Liver (tissue), 8 donors: ENCODE measurements at regions not wholly inside any gene's neighbourhood (a gene's known extent, or its start where the extent isn't known, plus 50 kb on each side); places are given as distances from the start of the nearest gene placed in this dataset.

Source experiments
- DNase-seq: peaks from one replicate; pipeline ENCODE4 v3.0.0-alpha.2; 2017; ENCODE audit warnings: low spot score
- H3K27ac ChIP-seq, 2 donors: one replicate each; pipeline ENCODE4 v1.7.0; 2013; ENCODE audit warnings: inconsistent platforms in 2 of 2, low read length in 2 of 2, control low read depth in 1 of 2, low read depth in 1 of 2, mild to moderate bottlenecking in 1 of 2
- H3K27me3 ChIP-seq, 4 donors: one replicate each; pipeline versions ENCODE4 v1.6.1 to v1.7.0; 2013; ENCODE audit warnings: low read length in 3 of 4, inconsistent platforms in 1 of 4, mild to moderate bottlenecking in 1 of 4, moderate library complexity in 1 of 4; ENCODE audit not compliant: control insufficient read depth in 4 of 4, insufficient read depth in 4 of 4
- H3K36me3 ChIP-seq, 4 donors: one replicate each; pipeline versions ENCODE4 v1.6.1 to v1.7.0; 2013; ENCODE audit warnings: low read length in 3 of 4, mild to moderate bottlenecking in 3 of 4, low read depth in 1 of 4, moderate library complexity in 1 of 4; ENCODE audit not compliant: control insufficient read depth in 4 of 4, insufficient read depth in 3 of 4
- H3K4me1 ChIP-seq, 4 donors: one replicate each; pipeline versions ENCODE4 v1.6.1 to v1.7.0; 2013; ENCODE audit warnings: low read length in 3 of 4, mild to moderate bottlenecking in 3 of 4, moderate library complexity in 1 of 4; ENCODE audit not compliant: control insufficient read depth in 4 of 4, insufficient read depth in 4 of 4
- H3K4me3 ChIP-seq, 3 donors: one replicate each; pipeline versions ENCODE4 v1.6.1 to v1.7.0; 2013; ENCODE audit warnings: low read length in 3 of 3, control low read depth in 1 of 3, low read depth in 1 of 3, mild to moderate bottlenecking in 1 of 3
- H3K9ac ChIP-seq, 2 donors: one replicate each; pipeline ENCODE4 v1.7.0; 2013; ENCODE audit warnings: low read length in 2 of 2, mild to moderate bottlenecking in 2 of 2, moderate library complexity in 2 of 2, control low read depth in 1 of 2, low read depth in 1 of 2
- H3K9me3 ChIP-seq, 4 donors: one replicate each; pipeline versions ENCODE4 v1.6.1 to v1.7.0; 2013; ENCODE audit warnings: low read length in 3 of 4; ENCODE audit not compliant: control insufficient read depth in 4 of 4
- CTCF ChIP-seq: fragments of 150-350 bp; IDR thresholded peaks from 2 replicates; pipeline ENCODE4 v1.5.1; 2017; ENCODE audit warnings: improper control_type of control experiment, low read depth, low read length; ENCODE audit not compliant: missing input control
- EGR1 ChIP-seq, 2 donors: IDR thresholded peaks; 2 replicates each; pipeline ENCODE4 v1.6.1; 2016 to 2018; ENCODE audit warnings: antibody characterized with exemption in 2 of 2, low read depth in 2 of 2
- FOXA1 ChIP-seq: IDR thresholded peaks from 2 replicates; pipeline ENCODE4 v1.6.1; 2016; ENCODE audit warnings: antibody characterized with exemption
- FOXA2 ChIP-seq: IDR thresholded peaks from 2 replicates; pipeline ENCODE4 v1.6.1; 2016; ENCODE audit warnings: antibody characterized with exemption
- GABPA ChIP-seq, 2 donors: IDR thresholded peaks in 1 of 2; conservative IDR thresholded peaks in 1 of 2; 2 replicates each; pipeline ENCODE4 v1.6.1; 2016; ENCODE audit warnings: antibody characterized with exemption in 2 of 2, mild to moderate bottlenecking in 1 of 2, moderate library complexity in 1 of 2
- HNF4G ChIP-seq: IDR thresholded peaks from 2 replicates; pipeline ENCODE4 v1.6.1; 2016; ENCODE audit warnings: antibody characterized with exemption
- JUND ChIP-seq, 2 donors: IDR thresholded peaks; 2 replicates each; pipeline ENCODE4 v1.6.1; 2016; ENCODE audit warnings: antibody characterized with exemption in 2 of 2
- NR2F2 ChIP-seq: IDR thresholded peaks from 2 replicates; pipeline ENCODE4 v1.6.1; 2016; ENCODE audit warnings: antibody characterized with exemption
- RAD21 ChIP-seq, 2 donors: IDR thresholded peaks; 2 replicates each; pipeline ENCODE4 v1.6.1; 2016; ENCODE audit warnings: antibody characterized with exemption in 2 of 2, mild to moderate bottlenecking in 2 of 2
- REST ChIP-seq: IDR thresholded peaks from 2 replicates; pipeline ENCODE4 v1.6.1; 2016; ENCODE audit warnings: antibody characterized with exemption, mild to moderate bottlenecking
- RXRA ChIP-seq, 2 donors: IDR thresholded peaks; 2 replicates each; pipeline ENCODE4 v1.6.1; 2017 to 2018; ENCODE audit warnings: antibody characterized with exemption in 2 of 2, mild to moderate bottlenecking in 1 of 2
- TAF1 ChIP-seq: conservative IDR thresholded peaks from 2 replicates; pipeline ENCODE4 v1.6.1; 2016; ENCODE audit warnings: antibody characterized with exemption, mild to moderate bottlenecking
- YY1 ChIP-seq: IDR thresholded peaks from 2 replicates; pipeline ENCODE4 v1.6.1; 2016; ENCODE audit warnings: antibody characterized with exemption, mild to moderate bottlenecking
- ZBTB33 ChIP-seq: IDR thresholded peaks from 2 replicates; pipeline ENCODE4 v1.6.1; 2016; ENCODE audit warnings: antibody characterized with exemption
- WGBS: extraction: QIAGEN DNeasy Blood & Tissue Kit; methylation state at CpG from one replicate; pipeline ENCODE4 v1.1.7; 2013; 5-methylcytosine and 5-hydroxymethylcytosine counted together
- TF ChIP-seq, protein P1 (sequence below): IDR thresholded peaks from 2 replicates; pipeline ENCODE4 v1.6.1; 2016; ENCODE audit warnings: antibody characterized with exemption
- TF ChIP-seq, protein P2 (sequence below): IDR thresholded peaks from 2 replicates; pipeline ENCODE4 v1.6.1; 2016; ENCODE audit warnings: antibody characterized with exemption
- donor health status: healthy.
- donor health status: healthy.
- donor health status: healthy.
- donor health status: healthy.
- donor health status: healthy.

- TF ChIP-seq FOXA2 = no peak
- no peak for TF ChIP-seq NR2F2
- TF ChIP-seq JUND (IDR thresholded peaks at IDR 0.05) = no peak
- TF ChIP-seq ZBTB33 = no peak
- TF ChIP-seq, protein P1, sequence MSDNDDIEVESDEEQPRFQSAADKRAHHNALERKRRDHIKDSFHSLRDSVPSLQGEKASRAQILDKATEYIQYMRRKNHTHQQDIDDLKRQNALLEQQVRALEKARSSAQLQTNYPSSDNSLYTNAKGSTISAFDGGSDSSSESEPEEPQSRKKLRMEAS = no peak
- TF ChIP-seq TAF1 = no peak
- TF ChIP-seq, protein P2, sequence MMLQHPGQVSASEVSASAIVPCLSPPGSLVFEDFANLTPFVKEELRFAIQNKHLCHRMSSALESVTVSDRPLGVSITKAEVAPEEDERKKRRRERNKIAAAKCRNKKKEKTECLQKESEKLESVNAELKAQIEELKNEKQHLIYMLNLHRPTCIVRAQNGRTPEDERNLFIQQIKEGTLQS = no peak
- TF ChIP-seq FOXA1 = no peak
- TF ChIP-seq GABPA (IDR thresholded peaks at IDR 0.05 in 1 of 2, conservative IDR thresholded peaks at IDR 0.05 in 1 of 2) = no peak
- TF ChIP-seq EGR1 (IDR thresholded peaks at IDR 0.05; ENCODE audit: low read depth in 2 of 2) = no peak
- TF ChIP-seq RXRA (IDR thresholded peaks at IDR 0.05) = no peak
- TF ChIP-seq CTCF = no peak
- TF ChIP-seq REST = no peak
- WGBS = 84% methylated on average over 5 of the region's 5 CpGs
- Histone ChIP-seq H3K27ac (no peak overlapping the region), H3K4me3 (no peak overlapping the region), H3K36me3 (no peaks in the 10 kb centered on the region), H3K4me1 (no peaks in the 10 kb centered on the region), H3K27me3 (no peaks in the 10 kb centered on the region), H3K9ac (no peak overlapping the region), H3K9me3 (no peaks in the 10 kb centered on the region)
- DNase-seq = no peak
Measured at GRCh38 chr10:28467615-28468014, 65.3 kb upstream of the WAC start.

DNA sequence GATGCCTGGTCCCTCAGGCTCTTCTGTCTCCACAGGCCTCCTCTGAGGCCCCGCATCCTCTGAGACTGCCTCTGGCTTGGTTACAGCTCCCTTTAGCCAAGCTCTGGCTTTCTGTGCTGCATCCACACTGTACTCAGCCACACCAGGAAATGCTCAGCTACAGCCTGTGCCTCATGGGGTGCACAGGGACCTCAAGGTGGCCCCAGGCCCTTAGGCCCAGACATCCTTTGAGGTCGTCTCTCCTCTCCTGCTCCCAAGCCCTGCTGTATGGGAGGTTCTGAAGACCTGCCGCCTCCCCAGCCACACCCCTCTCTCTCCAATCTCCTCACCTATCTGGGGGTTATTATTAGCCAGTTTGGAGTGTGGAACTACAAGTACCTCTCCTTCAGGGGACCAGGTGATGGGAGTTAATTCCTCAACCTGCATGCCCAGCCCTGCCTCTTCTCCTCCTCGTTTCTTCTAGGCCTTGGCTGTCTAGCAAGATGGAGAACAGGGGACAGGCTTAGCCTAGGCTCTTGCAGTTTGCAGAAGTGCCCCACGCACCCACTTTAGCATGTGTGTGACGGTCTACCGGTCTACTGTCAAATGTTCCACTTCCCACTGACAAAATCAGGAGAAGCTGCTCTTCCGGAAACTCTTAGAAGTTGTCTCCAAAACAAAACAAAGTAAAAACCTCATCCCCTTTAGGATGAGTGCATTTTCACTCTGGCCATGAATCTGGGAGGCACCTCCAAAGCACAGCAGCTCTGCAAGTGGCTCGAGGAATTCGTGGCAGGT is 64.0 kb upstream of the WAC start:
- no peak overlapping the region for H3K9ac ChIP-seq
- TF ChIP-seq FOXA1 (no peak), ZBTB33 (no peak), JUND (IDR thresholded peaks at IDR 0.05) (no peak), RXRA (IDR thresholded peaks at IDR 0.05) (no peak), NR2F2 (no peak), CTCF (no peak), HNF4G (no peak), YY1 (no peak), RAD21 (IDR thresholded peaks at IDR 0.05) (no peak), TAF1 (no peak), GABPA (IDR thresholded peaks at IDR 0.05 in 1 of 2, conservative IDR thresholded peaks at IDR 0.05 in 1 of 2) (no peak)
- TF ChIP-seq, protein P2 = no peak
- TF ChIP-seq, protein P1 = no peak
- H3K27ac ChIP-seq = no peak overlapping the region
- no peak overlapping the region for H3K4me3 ChIP-seq
- 84% methylated on average over 10 of the region's 10 CpGs for WGBS
- H3K36me3 ChIP-seq = no peaks in the 10 kb centered on the region
- H3K9me3 ChIP-seq = no peaks in the 10 kb centered on the region
- no peak for DNase-seq
- H3K27me3 ChIP-seq = no peaks in the 10 kb centered on the region
- no peaks in the 10 kb centered on the region for H3K4me1 ChIP-seq
